Hepatocyte (in vitro differentiated cells): ENCODE measurements at regions not wholly inside any gene's neighbourhood (a gene's known extent, or its start where the extent isn't known, plus 50 kb on each side); places are given as distances from the start of the nearest gene placed in this dataset.

ENCODE experiments used
- DNase-seq: peaks from one replicate; pipeline ENCODE4 v3.0.0-alpha.2; 2016; ENCODE audit warnings: low spot score
- H2AFZ ChIP-seq: fragments of 200-600 bp; sonication (generic); 2 replicates; pipeline ENCODE4 v1.6.0; 2016; ENCODE audit warnings: antibody characterized with exemption, mild to moderate bottlenecking
- H3K27ac ChIP-seq: fragments of 200-600 bp; sonication (generic); 2 replicates; pipeline ENCODE4 v1.5.1; 2016; ENCODE audit warnings: mild to moderate bottlenecking
- H3K27me3 ChIP-seq: fragments of 200-600 bp; sonication (generic); 2 replicates; pipeline ENCODE4 v1.6.1; 2016
- H3K36me3 ChIP-seq: fragments of 200-600 bp; sonication (generic); replicated peaks from 2 replicates; pipeline ENCODE4 v1.5.1; 2016; ENCODE audit warnings: low read depth; ENCODE audit not compliant: insufficient read depth
- H3K4me1 ChIP-seq: fragments of 200-600 bp; sonication (generic); 2 replicates; pipeline ENCODE4 v1.5.1; 2016; ENCODE audit warnings: mild to moderate bottlenecking, moderate library complexity; ENCODE audit not compliant: insufficient read depth
- H3K4me2 ChIP-seq: fragments of 200-600 bp; sonication (generic); 2 replicates; pipeline ENCODE4 v1.6.0; 2016
- H3K4me3 ChIP-seq: fragments of 200-600 bp; sonication (generic); 2 replicates; pipeline ENCODE4 v1.5.1; 2016; ENCODE audit warnings: mild to moderate bottlenecking
- H3K79me2 ChIP-seq: fragments of 200-600 bp; sonication (generic); 2 replicates; pipeline ENCODE4 v1.6.0; 2017; ENCODE audit warnings: mild to moderate bottlenecking
- H3K9me2 ChIP-seq: fragments of 200-600 bp; sonication (generic); replicated peaks from 2 replicates; pipeline ENCODE4 v1.6.0; 2017; ENCODE audit warnings: mild to moderate bottlenecking; ENCODE audit not compliant: insufficient read depth
- H3K9me3 ChIP-seq: fragments of 200-600 bp; sonication (generic); 2 replicates; pipeline ENCODE4 v1.5.1; 2016; ENCODE audit warnings: low read depth, mild to moderate bottlenecking
- H4K20me1 ChIP-seq: fragments of 200-600 bp; sonication (generic); 2 replicates; pipeline ENCODE4 v1.6.0; 2016; ENCODE audit warnings: mild to moderate bottlenecking; ENCODE audit not compliant: insufficient read depth, poor library complexity, severe bottlenecking
- CTCF ChIP-seq: fragments of 200-600 bp; sonication (generic); IDR thresholded peaks from 2 replicates; pipeline ENCODE4 v1.5.1; 2016; ENCODE audit warnings: antibody characterized with exemption, mild to moderate bottlenecking; ENCODE audit not compliant: poor library complexity
- EZH2 ChIP-seq: fragments of 200-600 bp; sonication (generic); IDR thresholded peaks from 2 replicates; pipeline ENCODE4 v1.6.1; 2016; ENCODE audit warnings: antibody characterized with exemption, mild to moderate bottlenecking, borderline replicate concordance
- EZH2phosphoT487 ChIP-seq: fragments of 200-600 bp; sonication (generic); IDR thresholded peaks from one replicate; pipeline ENCODE4 v1.6.1; 2018; ENCODE audit warnings: antibody characterized with exemption, mild to moderate bottlenecking, low read depth, moderate library complexity; ENCODE audit not compliant: unreplicated experiment, severe bottlenecking
- WGBS: methylation state at CpG from one replicate; pipeline ENCODE4 v1.1.6; 2016; ENCODE audit warnings: low lambda C conversion rate; ENCODE audit errors: missing lambda C conversion rate; 5-methylcytosine and 5-hydroxymethylcytosine counted together

DNA sequence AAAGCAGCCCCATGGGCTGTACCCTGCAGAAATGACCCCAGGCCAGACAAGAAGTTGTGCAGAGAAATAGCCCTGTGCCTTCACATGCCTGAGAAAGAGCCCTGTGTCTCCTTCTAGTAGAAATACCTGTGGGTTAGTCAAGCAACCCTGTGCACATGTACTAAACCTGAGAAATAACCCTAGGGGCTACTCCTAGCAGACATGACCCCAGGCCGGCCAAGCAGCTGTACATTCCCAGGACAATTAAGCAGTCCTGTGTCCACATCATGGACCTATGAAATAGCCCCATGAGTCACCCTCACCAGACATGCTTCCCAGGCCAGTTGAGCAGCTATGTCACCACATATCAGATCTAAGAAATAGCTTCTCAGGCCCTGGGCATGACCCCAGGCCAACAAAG is 519.7 kb upstream of the CA10 start:
- H3K9me2 ChIP-seq: no peaks in the 10 kb centered on the region
- no peak for TF ChIP-seq EZH2
- TF ChIP-seq CTCF: no peak
- no peak for TF ChIP-seq EZH2phosphoT487
- no peaks in the 10 kb centered on the region for H3K9me3 ChIP-seq
- H4K20me1 ChIP-seq: no peaks in the 10 kb centered on the region
- H3K27ac ChIP-seq: no peak overlapping the region
- no peaks in the 10 kb centered on the region for H3K27me3 ChIP-seq
- no peak overlapping the region for H2AFZ ChIP-seq
- no peaks in the 10 kb centered on the region for H3K36me3 ChIP-seq
- no peak overlapping the region for H3K4me2 ChIP-seq
- no peak overlapping the region for H3K4me3 ChIP-seq
- DNase-seq: no peak
- WGBS: 58% methylated on average over 1 of the region's 1 CpG
- no peaks in the 10 kb centered on the region for H3K4me1 ChIP-seq
- H3K79me2 ChIP-seq: no peaks in the 10 kb centered on the region

GRCh38 chr17:52674686-52675085 is 516.2 kb upstream of the CA10 start:
- Histone ChIP-seq H3K9me3 (no peaks in the 10 kb centered on the region), H3K79me2 (no peaks in the 10 kb centered on the region), H3K36me3 (no peaks in the 10 kb centered on the region), H3K27ac (no peak overlapping the region), H4K20me1 (no peaks in the 10 kb centered on the region), H3K4me1 (no peaks in the 10 kb centered on the region), H3K4me2 (no peak overlapping the region), H2AFZ (no peak overlapping the region), H3K4me3 (no peak overlapping the region), H3K9me2 (no peaks in the 10 kb centered on the region), H3K27me3 (no peaks in the 10 kb centered on the region)
- TF ChIP-seq EZH2phosphoT487 (no peak), CTCF (no peak), EZH2 (no peak)
- no peak for DNase-seq
- 67% methylated on average over 4 of the region's 4 CpGs for WGBS

- Histone ChIP-seq H3K27ac (no peak overlapping the region), H3K36me3 (no peaks in the 10 kb centered on the region), H3K9me3 (no peaks in the 10 kb centered on the region), H3K27me3 (no peaks in the 10 kb centered on the region), H3K4me3 (no peak overlapping the region), H4K20me1 (no peaks in the 10 kb centered on the region), H3K4me1 (no peaks in the 10 kb centered on the region), H3K4me2 (no peak overlapping the region), H3K9me2 (no peaks in the 10 kb centered on the region), H2AFZ (no peak overlapping the region), H3K79me2 (no peaks in the 10 kb centered on the region)
- no peak for DNase-seq
- no peak for TF ChIP-seq EZH2
- TF ChIP-seq EZH2phosphoT487: no peak
- no peak for TF ChIP-seq CTCF
- 81% methylated on average over 2 of the region's 2 CpGs for WGBS
These were observed 515.3 kb upstream of the CA10 start for GRCh38 chr17:52673791-52674190.

GRCh38 chr17:52666264-52666663 is 507.8 kb upstream of the CA10 start:
- DNase-seq: no peak
- Histone ChIP-seq H4K20me1 (no peaks in the 10 kb centered on the region), H3K4me3 (no peak overlapping the region), H3K4me1 (no peaks in the 10 kb centered on the region), H3K36me3 (no peaks in the 10 kb centered on the region), H3K27ac (no peak overlapping the region), H3K27me3 (no peaks in the 10 kb centered on the region), H3K4me2 (no peak overlapping the region), H3K79me2 (no peaks in the 10 kb centered on the region), H3K9me3 (no peaks in the 10 kb centered on the region), H3K9me2 (no peaks in the 10 kb centered on the region), H2AFZ (no peak overlapping the region)
- WGBS: 53% methylated on average over 1 of the region's 1 CpG
- TF ChIP-seq CTCF: no peak
- no peak for TF ChIP-seq EZH2
- TF ChIP-seq EZH2phosphoT487: no peak
